Hypothalamus (tissue), 51 donors: ENCODE measurements at regions not wholly inside any gene's neighbourhood (a gene's known extent, or its start where the extent isn't known, plus 50 kb on each side); places are given as distances from the start of the nearest gene placed in this dataset.

ENCODE experiments used
- DNase-seq, 51 donors: peaks; one replicate each; lab custom pipeline; 2025; lab: John Stamatoyannopoulos, UW

DNA sequence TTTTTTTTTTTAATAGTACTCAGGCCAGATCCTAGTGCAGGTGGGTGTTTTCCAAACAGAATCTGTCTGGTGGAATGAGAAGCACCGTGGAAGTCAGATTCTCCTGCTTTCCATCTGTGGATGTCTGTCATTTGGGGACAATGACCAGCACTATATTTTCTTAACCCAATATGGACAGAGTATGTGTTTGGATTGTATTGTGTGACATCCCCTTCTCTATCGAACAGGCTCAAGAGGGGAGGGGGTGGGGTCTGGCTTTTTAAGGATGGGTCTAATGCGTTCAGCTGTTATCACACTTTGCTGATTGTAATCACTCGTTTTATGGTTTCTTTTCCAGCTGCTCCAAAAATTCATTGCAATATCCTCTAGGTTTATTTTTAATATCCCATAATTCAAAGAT, 197.5 kb upstream of the CEP162 start:
- DNase-seq, result no peak

DNA sequence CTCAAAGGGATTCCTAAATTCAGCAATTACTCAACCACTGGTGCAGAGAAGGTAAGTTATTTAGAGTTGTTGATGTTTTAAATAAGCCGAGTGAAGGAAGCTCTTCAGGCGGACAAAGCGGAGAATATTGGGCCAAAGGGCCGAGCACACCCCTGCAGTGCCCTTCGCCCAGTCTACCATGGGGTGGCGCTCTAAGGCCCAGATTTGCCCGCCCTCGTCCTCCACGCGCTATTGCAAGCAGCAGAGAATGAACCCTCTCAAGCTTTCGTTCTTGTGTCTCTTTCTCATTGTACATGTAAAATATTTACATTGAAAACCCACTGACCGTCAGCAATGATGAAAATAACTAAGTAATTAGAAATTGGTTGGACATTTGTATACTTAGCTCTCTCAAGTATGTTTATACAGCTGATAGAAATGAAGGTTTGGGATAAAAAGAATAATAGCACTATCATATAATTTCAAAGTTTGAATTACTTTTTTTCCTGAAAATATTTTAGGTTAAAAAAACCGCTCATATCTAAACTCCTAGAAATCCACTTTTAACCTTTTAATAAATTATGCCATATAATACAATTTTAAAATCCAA, 195.0 kb upstream of the CEP162 start:
- peak in 9 of 51 donors; percentile 1 to 20 (median 4) for DNase-seq

DNA sequence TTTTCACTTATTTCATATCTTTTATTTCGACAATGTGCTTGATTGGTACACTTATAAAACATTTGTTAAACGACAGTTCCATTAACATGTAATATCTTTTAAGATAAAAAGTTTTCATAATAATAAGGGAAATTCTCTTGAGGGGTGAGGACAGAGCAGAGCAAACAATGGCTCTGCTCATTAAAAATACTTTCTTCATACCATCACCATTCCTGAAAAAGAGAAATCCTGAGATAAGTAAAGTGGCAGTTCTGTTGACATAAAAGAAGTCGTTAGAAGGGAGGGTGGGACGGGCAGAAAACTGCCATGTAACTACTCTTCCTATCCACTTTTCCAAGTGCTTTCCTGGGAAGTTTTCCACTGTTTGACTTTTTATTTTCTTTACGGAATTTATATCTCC, 193.6 kb upstream of the CEP162 start:
- no peak for DNase-seq

DNA sequence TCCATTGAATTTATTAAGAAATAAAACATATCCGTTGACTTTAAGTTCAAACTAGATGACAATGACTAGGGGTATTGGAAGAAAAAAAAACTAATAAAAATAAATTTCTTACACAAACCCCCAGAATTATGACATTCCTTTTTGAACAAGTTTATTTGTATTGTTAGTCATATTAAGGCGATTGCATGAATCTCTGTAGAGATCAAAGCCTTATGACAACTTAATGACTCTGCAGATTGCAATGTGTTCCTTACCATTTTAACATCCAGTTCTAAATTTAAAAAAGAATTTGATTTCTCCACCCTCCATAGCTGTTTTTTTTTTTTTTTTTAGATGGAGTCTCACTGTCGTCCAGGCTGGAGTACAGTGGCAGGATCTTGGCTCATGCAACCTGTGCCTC, 189.8 kb upstream of the CEP162 start:
- no peak for DNase-seq

DNA sequence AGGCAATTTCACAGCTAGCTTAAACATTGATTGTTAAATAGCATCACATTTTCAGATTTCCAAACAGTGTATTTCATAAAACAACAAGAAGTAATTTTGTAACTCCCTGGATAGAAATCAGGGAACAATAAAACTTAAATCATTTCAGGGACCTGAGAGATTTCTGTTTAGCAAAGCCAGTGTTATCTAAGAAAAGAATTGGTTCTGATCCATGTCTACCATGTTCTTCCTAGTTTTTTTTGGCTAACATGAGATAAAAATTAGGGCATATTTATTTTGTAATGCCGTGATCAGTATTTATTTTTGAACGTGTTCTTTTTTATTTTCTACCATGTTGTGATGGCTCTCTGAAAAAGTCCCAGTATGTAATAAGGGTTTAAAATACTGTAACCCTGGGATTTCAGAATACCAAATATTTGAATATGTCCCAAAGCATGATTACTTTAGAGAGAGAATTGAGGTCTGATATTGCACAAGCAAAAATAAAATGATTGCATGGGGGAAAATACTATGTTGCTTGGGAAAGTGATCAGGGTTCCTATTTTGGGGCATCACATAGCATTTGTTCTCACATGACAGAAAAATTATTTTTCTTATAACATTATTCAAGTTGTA, 188.7 kb upstream of the CEP162 start:
- no peak for DNase-seq

DNA sequence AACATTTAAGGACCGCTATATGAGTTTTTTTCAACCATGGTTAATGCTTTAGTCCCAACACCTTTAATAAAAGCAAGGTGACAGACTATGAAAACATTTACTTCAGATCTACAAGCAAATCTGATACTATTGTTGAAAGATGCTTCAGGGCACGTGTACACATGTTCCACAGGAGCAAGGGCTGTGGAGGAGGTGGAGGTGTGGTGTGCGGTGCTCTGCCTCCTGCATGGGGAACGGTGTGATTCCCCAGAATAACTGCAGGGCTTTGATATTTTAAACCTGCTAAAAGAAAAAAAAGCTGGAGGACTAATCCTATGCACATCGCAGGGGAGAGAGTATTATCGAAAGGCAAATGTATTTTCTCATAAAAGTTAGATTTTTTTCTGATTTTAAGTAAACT, 188.1 kb upstream of the CEP162 start:
- DNase-seq, result no peak

DNA sequence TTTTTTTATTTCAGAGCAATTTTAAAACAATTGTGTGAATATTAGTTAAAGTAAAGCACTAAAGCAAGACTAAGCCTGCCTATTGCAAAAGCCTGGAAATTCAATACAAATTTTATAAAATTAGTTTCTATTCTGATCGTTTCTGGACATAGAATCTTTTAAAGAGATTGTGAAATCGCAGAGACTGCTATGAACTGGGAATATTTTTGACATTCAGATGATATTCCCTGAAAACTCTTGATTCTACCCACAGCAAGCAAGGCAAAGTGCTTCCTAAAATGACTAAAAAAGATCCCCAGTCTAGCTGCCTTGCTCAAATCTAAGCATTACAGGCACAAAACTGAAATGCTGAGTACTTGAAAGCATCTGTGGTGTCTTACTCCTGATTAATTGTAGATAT, 187.6 kb upstream of the CEP162 start:
- no peak for DNase-seq

DNA sequence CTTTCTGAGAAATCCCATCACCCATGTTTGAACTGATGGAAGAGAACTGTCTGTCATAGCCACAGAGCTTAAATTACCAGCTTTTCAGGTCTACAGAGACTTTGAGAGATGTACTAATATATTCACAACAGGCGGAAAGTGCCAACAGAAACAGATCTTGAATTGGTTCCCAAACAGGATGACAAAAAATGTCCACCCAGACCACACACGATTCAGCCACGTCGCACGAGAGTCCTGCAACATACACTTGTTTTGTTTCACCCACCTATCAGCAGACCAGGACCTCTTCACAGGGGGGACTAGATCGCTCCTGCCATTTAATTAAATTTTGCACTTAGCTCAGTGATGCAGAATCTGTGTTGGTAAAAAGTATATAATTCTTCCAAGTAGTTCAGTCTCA, 187.1 kb upstream of the CEP162 start:
- no peak for DNase-seq

DNA sequence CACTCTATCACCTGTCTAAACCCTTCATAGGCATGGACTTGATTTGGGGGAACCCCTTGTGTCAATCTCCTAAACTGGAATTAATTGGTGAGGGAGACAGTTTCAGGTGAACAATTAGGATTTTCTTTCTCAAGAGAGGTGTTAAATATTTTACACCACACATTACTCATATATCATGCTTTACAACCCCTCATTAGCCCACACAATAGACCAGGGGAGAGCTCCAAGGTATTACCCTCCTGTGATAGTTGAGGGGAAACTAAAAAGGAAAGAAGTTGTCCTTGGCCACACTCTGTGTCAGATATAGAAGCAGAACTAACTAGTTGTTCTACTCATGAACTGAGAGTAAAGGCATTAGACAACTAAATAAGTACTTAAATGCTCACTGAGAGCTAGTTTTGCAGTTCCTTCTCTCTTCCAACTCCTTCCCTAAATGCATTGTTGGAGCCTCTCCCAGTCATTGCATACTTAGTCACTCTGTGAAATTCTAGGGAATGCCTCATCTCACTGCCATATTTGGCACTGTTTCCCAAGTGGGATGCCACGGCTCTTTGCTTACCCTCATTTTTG, 183.7 kb upstream of the CEP162 start:
- no peak for DNase-seq

DNA sequence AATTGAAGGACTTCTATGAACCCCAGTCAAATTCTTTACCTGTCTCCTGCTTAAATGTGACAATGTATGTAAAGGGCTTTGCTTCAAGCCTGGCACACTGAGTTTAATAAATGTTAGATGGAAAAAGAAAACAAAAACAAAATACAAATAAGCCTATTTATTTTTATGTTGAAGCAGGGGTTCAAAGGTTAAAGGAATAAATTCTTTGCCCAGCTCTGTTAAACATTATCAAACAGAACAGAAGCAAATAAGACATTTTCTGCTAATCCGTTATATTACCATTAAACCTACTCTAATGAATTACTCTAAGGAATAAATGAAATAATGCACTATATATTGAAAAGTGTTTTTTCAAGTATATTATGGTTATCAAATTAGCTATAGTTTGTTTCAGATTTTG, 182.5 kb upstream of the CEP162 start:
- DNase-seq, result no peak

DNA sequence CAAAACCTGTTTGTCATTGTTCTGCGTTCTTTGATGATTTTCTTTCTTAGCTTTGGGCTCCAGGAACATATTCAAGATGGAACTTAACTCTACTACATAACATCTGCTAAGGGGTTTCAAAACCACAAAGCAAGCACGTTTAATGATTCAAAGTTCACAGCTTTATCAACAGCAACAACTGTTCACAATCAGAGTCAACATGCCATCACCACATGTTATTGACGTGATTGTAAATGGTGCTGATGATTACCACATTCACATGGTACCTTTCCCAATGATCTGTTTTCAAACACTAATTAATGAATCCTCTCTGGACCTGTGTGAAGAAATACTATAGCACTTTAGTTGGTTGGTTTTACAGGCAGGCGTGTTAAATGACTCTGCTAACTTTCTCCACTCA, 180.6 kb upstream of the CEP162 start:
- no peak for DNase-seq

DNA sequence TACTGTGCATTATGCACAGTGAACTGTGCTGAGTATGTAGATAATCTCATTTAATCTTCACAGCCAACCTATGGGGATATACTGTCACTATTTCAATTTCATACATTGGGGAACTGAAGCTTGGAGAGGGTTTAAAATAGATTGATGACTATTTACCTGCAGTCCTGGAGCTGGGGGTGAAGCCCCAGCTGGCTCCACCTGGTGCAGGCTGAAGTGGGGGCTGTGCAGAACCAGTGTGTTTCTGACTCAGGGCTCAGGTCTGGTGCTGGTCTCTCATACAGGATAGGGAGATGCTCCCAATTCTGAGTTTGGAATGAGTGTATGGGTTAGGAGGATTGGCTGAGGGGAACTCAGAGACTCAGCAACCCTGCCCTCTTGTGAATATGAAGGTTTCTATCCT, 176.1 kb upstream of the CEP162 start:
- no peak for DNase-seq

DNA sequence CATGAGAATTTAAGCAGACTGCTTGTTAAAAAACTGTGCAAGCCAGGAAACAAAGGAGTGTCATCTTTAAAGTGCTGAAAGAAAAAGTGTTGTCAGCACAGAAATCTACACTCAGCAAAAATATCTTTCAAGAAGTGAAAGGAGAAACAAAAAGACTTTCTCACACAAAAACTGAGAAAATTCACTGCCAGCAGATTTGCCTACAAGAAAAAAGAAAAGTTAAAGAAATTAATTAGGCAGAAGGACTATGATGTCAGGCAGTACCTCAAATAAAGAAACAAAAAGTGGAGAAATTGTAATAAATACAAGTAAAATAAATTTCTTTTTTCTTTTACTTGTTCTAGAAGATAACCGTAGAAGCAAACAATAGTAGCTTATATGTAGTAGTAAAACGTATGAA, 171.6 kb upstream of the CEP162 start:
- DNase-seq, result no peak

DNA sequence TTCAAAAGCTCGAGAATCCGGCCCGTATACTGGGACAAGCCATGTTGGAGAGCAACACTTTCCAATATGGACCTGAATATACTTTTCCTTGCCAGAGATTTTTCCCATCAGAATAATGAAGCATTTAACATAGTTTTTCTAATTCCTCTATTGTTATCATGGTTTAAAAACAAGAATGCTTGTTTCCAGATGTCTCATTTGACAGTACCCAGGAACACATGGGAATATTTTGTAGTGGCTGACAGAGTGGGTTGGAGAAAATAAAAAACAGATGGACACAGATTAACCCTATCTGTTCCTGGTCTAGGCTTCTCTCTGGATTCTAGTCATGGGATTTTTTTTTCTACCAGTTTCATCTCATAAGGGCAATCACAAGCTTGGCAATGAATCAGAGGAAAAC, 164.8 kb upstream of the CEP162 start:
- DNase-seq, result no peak

DNA sequence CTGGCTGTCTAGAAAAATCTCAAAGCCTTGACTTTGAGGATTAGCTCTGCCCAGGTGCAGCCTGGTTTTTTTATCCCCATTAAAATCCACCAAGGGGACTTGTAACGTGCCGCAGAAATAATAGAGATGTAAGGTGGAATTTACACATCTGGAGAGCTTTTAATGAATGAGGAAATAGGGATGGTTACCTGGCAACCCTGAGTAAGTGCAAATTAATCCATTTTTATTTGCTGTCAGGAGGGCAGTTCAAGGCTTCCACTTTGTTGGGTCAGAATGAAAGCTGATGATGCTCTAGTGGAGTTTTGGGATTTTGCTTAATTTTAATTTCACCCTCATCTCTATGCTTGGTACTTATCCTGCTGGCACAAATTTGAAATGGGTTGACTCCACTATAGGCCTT, 163.4 kb upstream of the CEP162 start:
- DNase-seq, result no peak

DNA sequence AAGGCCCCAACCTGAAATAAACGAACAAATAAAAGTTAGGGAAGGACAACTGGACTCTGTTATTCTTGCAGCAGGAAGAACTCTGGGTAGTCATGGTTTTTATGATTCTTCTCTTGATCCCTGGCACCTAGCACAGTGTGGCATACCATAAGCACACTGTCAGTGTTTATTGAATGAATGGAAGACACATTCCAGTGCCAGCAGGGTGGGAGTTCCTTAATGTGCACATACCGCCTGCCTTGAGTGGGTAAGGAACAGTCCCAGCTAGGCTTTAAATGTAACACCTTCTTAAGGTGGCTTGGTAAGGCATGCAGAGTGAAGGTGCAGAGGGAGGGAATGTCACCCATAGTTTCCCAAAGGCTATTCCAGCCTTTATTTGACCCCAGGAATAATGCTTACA, 162.9 kb upstream of the CEP162 start:
- DNase-seq, result no peak

DNA sequence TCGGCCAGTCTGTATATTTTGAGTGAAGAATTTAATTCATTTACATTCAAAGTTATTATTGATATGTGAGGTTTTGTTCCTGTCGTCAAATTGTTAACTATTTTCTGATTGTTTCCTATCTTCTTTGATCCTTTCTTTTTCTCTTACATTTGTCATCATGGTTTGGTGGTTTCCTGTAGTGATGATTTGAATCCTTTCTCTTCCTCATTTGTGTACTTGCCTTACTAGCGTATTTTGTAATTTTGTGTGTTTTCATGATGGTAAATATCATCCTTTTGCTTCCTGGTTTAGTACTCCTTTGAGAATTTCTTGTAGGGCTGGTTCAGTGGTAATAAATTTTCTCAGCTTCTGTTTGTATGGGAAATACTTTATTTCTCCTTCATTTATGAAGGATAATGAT, 151.7 kb upstream of the CEP162 start:
- no peak for DNase-seq

DNA sequence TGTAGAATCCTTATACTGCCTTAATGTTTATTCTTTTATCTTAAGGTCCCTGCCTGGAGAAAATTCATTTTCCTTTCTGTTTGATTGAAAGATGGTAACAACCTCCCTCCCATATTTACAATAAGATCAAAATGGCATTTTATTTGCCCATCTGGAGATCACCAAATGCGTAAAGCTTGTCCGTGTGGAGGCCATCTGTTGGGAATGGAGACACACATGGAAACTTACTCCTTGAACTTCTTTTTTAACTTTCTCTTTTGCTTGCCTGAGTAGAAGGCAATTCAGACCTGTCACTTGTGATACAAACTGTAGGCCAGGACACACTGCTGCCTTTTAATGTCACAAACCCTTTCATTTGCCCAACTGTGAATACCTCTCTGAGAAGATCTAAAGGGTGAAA, 144.8 kb upstream of the CEP162 start:
- no peak for DNase-seq

DNA sequence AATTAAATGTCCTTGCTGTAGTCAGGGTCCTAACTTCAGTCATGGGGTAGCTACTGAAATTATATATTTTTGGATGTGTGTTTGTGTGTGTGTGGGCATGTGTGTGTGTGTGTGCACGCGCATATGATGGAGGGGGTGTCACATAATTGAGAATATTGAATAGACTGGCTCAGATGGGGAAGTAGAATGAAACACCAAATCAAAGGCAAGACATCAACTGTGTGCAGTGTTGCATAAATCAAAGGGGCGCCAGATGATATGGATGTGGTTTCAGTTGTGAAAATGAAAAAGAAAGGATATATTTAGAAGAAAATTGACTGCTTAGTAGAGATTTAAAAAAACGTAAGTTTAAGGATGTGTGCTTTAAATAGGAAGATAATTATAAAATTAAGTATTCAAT, 144.2 kb upstream of the CEP162 start:
- no peak for DNase-seq

DNA sequence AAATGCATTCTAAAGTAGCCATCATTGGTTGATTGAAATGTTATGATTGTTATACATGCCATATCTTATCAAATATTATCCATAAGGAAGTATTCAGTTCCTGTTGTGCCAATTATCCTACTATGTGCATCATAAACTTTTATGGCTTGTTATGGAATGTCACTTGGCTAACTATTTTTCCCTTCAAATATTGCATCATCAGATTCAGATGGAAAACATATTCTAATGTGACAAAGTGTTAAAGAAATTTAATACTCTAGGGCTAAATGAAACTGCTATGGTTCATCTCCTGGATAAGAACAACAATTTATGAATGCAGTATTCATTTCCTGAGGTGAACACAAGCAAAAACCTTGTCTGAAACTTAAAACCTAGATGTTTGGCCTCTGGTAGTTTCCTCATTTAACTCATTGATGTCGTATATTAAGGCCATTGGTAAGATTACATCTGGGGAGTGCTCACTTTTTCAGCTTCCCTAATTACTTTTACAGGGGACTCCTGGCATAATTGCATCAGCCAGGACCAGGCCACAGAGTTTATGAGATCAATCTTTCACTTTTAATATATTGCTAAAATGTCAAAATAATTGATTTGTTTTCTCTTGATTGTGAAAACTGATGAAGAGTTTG, 134.9 kb upstream of the CEP162 start:
- DNase-seq, result no peak

DNA sequence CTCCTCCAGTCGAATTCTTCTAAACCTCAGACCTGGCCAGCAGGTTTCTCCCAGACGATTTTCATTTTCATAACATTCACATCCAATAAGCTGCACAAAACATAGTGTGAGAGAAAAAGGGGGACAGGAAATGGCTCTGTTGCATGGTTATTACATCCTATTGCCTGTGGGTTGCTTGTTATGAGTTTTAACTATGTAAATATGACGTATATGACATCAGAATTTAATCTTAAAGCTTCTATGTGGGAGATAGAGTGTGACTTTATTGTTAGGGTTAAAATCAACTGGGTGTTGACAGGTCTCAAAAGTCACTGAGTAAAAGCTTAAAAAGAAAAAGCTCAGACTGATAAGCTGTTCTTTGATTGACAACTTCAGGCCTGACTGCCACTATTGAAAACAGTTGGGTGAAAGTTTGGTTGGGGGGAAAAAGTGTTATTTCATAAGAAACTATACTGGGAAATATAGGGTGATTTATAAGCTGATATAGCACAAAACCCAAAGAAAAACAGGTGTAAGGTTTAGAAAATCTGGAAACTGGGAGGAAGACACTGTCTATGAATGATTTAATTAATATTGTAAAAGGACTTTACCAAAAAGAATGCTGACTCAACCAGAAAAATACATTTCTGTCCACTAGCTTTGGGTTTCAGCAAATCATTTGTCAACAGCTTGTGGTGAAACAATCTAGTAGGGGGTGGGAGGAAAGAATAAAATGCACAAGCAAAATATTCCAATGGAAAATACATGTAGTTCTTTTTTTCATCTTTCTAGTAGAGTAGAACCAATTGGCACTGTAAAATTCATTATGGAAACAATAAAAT, 134.1 kb upstream of the CEP162 start:
- no peak for DNase-seq

DNA sequence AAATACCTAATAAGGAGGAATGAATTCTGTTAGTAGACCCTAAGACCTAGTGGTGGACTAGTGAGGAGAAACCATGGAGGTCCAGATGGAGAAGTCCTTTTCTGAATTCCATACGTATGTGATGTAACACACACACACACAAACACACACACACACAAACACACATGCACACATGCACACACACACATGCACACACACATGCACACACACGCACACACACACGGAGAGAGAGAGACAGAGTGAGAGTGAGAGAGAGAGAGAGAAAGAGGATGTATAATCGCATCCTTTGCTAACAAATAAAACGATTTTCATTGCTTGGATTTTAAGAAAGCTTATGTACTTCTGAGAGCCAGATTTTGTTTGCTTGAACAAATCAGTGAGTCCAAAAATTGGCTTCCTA, 132.6 kb upstream of the CEP162 start:
- DNase-seq, result no peak
